ENCODE measurements at regions not wholly inside any gene's neighbourhood (a gene's known extent, or its start where the extent isn't known, plus 50 kb on each side); places are given as distances from the start of the nearest gene placed in this dataset.

DNA sequence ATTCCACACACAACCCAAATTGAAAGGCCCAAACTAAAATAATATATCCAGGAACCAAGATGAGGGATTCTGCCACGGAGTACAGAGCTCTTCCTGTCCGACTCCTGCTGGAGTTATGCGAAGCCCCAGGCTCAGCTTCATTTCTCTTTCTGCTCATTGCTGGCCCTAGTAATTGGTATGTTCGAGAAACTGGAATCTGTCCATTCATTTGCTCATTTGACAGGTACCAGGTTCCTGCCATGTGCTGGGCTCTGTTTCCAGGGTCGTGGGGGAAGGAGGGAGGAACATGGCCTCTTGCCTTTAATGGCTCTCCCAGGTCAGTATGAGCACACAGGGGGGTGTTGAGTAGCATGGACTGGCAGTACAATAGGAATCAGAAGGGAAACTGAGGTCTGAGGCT, 179.2 kb upstream of the SHH start:
- intact Hi-C loops (cut with DNase I) = no loop called here
- DNase-seq (ENCODE audit: low spot score) = no peak

DNA sequence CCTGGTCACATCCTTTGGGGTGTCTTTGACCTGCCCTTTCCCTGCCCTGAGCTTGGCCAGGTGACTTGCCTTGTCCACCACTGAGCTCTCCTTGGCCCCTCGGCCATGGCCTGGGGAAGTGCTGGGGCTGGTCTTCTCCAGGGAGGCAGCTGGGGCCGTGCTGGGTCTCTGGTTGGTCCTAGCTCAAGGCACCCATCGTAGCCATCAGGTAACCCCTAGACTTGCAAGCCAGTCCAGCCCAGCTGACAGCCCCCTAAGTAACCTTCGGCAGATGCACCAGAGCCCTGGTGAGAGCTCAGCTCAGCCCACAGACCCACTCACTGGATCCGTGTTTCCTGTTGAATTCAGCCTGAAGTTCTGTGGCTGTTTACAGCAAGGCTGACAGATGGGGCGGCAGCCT, 176.2 kb upstream of the SHH start:
- DNase-seq (ENCODE audit: low spot score) = peak; percentile 77
- intact Hi-C loops (cut with DNase I) = no loop called here

DNA sequence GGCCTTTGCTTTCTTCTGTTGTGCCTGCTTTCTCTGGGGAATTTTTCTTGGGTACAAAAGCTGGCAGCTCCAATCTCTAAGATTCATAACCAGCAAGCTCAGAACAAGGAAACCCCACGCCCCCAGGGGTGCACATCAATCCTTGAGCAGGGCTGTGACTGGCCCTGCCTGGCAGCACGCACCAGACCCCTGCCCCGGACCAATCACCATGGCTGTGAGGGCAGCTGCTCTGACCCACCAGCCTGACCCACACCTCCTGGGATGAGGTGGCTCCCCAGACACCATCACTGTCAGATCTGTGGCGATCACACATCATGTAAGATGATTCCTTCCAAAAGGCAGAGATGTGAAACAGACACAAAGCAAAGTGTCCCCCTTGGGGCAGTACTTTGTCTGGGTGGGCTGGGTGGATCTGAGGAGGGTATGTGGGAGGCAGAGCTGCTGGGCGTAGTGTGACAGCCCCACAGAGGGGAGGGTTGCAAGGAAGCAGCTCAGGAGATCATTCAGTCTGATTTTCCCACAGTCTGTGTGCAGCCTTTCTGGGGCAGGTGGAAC, 175.5 kb upstream of the SHH start:
- peak; percentile 34 for DNase-seq (ENCODE audit: low spot score)
- intact Hi-C loops (cut with DNase I) = no loop called here

DNA sequence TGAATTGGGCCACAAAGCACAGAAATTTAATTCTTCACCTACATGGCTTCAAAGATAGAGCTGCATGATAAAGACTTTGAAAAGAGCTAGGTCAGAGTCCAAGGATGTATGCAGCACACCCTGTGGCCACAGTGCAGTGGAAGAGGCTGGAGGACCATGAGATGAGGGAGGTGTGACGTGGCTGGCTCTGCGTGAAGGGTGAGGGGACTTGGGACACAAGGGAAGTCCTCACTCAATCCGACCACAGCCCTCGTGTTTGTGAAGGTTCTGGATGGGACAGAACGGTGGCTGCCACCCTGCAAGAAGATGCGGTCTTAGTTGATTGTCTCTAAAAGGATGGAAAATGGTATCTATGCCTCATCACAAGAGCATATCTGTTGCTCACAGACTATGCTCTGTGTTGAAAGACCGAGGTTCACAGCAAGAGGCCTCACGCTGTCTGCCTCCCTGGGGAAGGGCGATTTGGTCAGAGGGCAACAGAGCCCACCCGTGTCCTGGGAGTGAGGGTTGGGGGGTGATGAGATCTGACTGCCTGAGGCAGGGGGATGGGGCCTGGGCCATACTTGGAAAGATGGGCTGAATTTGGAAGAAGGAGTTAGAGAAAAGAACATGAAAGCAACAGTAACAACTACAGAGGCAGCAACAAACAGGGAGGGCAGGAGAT, 174.4 kb upstream of the SHH start:
- peak; percentile 62 for DNase-seq (ENCODE audit: low spot score)
- intact Hi-C loops (cut with DNase I) = no loop called here

DNA sequence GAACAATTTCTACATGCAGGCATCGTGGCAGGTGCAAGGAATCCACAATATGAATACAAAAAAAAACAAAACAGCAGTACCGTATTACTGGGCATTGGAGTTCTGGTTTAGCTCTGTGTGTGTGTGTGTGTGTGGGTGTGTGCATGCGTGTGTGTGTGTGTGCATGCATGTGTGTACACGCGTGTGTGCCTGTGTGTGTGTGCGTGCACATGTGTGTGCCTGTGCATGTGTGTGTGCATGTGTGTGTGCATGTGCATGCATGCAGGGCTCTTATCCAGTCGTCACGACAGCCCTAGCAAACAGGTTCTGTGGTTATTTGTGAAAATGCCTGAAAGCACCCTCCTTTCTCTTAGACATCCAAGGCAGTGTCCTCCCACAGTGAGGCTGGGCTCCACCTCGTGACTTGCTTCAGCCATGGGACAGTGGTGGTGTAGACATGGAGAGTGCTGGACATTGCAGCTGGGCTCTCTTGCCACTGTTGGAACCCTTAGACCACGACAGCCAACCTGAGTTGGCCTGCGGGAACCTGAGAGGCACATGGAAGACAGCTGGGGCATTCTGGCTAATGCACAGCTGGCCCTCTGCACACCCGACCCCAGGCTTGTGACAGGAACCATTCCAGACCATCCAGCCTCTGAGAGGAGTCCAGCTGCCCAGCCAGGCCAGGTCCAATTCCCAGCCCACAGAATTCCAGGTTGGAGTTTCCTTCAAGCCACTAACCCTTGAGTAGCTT, 173.4 kb upstream of the SHH start:
- intact Hi-C loops (cut with DNase I) = no loop called here
- DNase-seq (ENCODE audit: low spot score) = peak; percentile 50

DNA sequence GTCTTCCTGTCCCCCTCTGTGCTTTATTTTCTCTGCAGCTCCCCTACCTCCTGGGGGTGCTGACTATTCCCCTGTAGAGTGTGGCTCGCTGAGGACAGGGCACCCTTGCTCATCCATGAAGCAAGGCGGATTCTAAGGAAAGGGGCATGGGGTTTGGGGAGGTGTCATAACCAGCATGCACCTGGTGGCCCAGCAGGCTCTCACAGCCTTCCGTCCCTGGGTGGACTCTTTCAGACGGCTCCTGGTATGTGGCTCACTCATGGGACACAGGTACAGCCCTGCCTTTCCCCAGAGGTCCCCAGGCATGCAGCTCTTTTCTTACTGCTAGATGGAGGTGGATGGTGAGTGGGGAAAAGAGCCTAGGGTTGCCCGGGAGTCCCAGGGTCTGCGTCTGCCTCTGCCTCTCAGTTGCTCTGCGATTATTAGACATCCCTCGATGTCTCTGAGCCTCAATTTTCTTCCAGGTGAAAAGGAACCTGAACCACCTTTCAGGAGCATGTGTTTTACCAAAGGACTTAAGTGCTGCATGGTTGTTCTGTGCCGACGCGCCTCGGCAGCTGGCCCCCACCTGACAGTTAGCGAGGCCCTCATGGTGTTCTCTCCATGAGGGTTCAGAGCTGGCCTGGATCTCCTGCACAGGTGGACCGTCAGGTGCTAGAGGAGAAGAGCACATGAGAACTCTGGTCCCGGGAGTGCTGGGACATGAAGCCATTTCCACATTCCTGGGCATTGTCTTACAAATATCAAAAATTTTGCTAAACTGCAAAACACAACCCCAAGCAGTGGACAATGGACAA, 172.5 kb upstream of the SHH start:
- intact Hi-C loops (cut with DNase I) = no loop called here
- peak; percentile 35 for DNase-seq (ENCODE audit: low spot score)

DNA sequence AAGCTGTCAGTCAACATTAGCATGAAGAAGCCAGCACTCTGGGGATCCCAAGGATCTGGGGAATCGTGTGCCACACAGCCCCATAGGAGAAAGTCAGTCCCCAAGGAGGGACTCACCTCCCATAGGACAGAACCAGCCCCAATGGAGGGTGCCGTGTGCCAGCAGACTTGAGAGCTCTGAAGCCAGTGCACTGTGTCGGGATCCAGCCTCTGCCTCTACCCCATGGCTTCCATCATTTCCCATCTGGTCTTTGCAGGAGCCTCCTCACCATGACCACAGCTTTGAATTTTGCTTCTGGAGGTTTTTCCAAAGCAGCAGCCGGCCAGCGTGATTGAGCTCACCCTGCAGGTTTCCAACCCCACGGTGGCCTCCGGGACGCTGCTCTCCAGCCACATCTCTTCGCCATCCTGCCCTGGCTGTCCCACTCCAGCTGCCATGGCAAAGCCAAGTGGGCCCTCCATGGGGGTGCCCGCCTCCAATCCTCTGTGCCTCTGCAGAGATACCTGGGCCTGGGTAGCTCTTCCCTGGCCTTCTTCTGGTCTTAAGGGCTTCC, 171.8 kb upstream of the SHH start:
- DNase-seq (ENCODE audit: low spot score) = peak; percentile 53
- intact Hi-C loops (cut with DNase I) = no loop called here

DNA sequence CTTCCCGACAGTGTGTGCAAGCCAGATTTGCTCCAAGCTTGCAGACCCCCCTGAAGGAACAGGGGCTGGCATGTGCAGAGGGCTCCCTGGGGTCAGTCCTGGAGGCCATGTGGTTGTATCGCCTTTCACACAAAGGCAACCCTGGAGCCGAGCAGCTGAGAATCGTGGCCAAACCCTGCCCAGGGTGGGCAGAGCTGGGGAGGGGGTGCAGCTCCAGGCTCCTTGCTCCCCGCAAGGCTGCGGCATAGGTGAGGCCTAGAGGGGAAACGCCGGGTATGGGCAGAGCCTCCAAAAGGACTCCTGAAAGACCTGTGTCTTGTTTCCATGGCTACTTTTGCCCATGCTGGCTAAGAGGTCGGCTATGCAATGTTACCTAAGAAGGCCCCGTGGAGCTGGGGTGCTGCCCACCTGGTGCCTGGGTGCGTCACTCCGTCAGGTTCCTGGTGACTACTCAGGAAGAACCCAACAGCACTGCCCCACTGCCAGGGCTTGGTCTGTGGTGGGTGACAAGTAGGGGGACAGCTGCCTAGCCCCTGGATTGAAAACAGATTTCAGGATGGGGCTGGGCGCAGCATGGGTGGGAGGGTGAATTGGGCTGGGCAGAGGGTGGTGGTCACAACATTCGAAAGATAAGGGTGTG, 171.0 kb upstream of the SHH start:
- intact Hi-C loops (cut with DNase I) = no loop called here
- peak; percentile 67 for DNase-seq (ENCODE audit: low spot score)

DNA sequence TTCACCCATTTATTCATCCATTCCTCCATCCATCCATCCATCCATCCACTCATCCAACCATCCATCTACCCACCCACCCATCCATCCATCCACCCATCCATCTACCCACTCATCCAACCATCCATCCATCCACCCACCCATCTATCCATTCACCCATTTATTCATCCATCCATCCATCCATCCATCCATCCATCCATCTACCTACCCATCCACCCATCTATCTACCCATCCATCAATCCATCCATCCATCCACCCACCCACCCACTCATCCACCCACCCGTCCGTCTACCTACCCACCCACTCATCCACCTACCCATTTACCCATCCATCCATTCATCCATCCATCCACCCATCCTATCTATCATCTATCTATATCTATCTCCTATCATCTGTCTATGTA, 169.4 kb upstream of the SHH start:
- intact Hi-C loops (cut with DNase I) = no loop called here
- peak; percentile 37 for DNase-seq (ENCODE audit: low spot score)

DNA sequence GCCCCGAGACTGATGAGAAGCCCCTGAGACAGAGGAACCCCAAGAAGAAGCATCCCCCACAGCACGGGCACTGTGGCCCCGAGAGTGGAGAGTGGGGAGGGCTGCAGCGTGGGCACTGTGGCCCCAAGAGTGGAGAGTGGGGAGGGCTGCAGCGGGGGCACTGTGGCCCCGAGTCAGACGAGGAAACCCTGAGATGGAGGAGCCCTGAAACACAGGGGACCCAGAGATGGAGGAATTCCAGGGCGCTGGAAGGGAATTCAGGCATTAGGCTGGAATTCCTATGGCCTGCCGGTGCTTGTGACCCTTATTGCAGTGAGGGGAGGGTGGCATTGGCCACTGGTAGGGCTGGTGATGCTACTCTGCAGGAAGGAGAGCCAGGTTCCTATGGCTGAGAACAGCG, 168.6 kb upstream of the SHH start:
- DNase-seq (ENCODE audit: low spot score) = peak; percentile 62
- intact Hi-C loops (cut with DNase I) = no loop called here

DNA sequence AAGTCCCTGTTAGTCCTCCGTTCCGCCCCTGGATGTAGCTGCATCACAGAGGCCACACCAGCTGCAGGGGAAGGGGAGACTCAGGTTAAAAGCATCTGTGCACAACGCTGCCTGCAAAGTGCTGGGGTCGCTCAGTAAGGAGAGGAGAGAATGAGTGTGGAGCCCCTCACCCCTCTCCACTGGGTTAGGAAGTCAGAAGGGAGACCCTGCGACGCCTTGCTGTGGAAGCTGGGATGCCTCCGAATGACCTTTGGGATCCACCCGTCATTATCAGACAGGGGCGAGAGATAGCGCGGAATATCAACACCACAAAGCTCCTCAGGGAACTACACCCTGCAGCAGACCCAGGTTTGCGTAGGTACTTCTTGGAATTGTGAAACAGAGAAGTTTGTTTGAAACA, 167.7 kb upstream of the SHH start:
- DNase-seq (ENCODE audit: low spot score) = peak; percentile 36
- intact Hi-C loops (cut with DNase I) = no loop called here

DNA sequence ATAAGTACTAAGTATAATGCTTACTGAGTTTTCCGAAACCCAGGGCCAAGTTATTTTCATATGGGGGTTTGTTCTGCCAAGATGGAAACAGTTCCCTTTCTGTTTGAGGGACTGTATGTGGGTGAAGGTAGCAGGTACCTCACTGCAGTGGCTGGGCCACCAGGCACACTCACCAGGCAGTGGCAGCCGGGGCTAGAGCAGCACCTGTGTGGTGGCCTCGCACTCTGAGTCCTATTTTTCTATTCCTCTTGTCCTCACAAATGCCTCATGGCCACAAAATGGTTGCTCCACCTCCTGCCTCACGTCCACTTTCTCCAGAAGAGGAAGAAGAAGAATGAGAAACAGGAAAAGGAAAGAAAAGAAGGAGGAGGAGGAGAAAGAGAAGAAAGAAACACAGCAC, 167.3 kb upstream of the SHH start:
- intact Hi-C loops (cut with DNase I) = no loop called here
- peak; percentile 61 for DNase-seq (ENCODE audit: low spot score)

DNA sequence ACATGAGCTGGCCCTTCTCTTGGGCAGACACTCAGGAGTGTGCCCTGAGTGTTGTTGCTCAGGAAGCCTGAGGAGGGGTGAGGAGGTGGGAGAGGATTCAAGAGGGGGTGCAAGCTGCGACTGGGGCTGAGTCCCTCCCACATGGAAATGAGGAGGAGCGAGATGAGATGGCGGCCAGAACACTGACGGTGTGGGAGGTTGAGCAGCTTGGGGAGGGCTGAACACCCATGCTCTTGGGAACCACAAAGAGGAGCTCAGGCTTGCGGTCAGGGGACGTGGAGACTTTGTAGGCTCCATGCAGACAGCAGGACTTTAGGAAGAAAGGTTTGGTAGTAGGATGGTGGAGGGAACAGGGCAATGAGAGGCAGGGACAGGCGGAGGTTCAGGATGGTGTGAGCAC, 163.2 kb upstream of the SHH start:
- intact Hi-C loops (cut with DNase I) = no loop called here
- DNase-seq (ENCODE audit: low spot score) = peak; percentile 42

DNA sequence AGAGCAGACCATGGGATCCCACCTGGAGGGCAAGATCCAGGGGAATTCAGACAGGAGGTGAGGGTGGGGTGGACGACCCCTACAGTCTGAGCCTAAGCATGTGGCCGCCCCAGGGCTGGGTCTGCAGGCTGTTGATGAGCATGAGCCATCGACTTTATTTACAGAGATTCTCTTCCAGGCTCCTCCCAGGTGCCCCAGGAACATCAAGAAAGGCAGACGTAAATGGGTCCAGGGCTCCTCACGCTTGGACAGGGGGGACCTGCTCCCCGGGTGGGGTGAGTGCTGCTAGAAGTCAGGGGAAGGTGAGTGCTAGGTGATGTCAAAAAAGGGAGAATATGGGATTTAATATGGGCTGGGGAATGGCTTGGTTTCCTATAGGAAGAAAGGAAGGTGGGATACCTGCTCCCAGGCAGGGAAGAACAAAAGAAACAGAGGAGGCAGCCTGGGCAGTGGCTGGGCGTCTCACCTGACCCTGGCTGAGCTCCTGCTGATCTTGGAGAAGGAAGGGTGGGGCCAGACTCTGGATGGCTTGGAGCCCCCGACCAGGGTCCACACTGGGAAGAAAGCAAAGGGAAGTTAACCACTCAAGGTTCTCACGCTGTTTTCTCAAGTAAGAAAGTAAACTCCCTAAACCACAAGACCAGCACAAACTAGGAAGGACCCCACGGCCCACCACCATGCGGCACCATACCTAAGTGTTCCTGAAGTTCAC, 162.1 kb upstream of the SHH start:
- peak; percentile 43 for DNase-seq (ENCODE audit: low spot score)
- intact Hi-C loops (cut with DNase I) = no loop called here

DNA sequence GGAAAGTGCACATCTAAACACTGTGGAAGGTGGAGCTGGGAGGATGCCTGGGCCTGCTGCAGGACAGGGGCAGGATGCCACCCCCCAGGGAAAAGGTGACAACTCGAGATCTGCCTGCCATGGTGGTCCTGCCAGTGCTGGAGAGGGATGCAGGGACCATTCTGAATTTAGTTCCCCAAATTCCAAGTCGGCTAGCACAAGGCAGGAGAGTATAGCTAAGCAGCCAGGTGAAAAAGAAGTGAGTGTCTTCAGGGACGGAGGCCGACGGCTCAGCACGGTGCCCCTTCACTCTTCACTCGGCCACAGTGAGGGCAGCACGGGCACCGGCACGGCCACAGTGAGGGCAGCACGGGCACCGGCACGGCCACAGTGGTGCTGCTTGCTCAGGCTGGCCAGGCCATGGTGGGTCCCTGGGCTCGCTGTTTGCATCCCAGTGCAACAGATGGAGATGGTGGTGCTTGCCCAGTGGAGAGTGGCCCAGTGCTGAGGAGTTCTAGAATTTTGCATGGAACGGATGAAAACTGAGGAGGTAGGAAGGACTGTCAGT, 161.3 kb upstream of the SHH start:
- intact Hi-C loops (cut with DNase I) = no loop called here
- DNase-seq (ENCODE audit: low spot score) = peak; percentile 73

DNA sequence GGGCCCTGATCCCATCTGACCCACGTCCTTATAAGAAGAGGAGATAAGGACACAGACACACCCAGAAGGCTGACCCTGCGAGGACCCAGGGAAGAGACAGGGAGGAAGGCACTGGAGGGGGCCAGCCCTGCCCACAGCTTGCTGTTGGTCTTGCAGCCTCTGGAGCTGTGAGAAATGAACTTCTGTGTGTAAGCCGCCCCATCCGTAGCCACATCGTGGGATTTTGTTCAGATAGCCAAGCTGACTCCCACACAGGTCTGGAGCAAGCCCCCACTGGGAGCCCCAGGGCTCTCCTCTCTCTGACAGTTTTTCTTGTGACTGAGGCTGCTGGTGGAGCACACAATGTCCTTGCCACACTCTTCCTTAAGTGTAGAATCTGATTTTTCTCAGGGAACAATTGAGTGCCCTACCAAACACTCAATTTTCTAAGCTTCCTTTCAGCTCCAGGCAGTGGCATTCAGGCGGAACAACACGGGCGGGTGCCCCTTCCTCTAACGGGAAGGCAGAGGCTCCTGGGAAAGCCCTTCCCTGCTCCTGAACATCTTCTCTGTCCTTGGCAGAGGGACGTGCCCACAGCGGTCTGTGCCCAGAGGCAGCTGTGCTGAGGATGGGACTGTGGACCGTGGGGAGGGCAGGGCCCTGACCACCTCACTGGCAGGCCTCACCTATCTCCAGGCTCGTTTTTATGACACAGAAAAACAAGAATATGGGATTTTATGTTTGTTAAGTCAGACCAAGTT, 160.6 kb upstream of the SHH start:
- intact Hi-C loops (cut with DNase I) = no loop called here

DNA sequence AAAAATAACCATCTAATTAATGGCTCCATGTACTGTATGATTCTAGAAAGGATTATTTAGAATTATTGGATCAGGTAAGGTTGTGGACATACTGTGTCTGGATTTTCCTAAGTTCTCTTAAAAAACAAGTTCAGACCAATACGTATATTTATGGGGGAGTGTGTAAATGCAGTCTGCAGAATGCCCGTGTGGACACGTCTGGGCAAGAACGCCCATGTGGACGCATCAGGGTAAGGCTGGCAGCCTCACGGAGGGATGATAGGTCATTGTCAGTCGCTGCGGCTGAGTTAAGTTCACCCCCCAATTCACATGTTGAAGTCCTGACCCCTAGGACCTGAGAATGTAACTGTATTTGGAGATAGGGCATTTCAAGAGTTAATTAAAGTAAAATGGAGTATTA, 160.0 kb upstream of the SHH start:
- intact Hi-C loops (cut with DNase I) = no loop called here
- DNase-seq (ENCODE audit: low spot score) = no peak

More for the DNA sequence above, 160.6 kb upstream of the SHH start:
- DNase-seq (ENCODE audit: low spot score) = peak; percentile 44

Measured in posterior vena cava (tissue), 2 donors.